ENCODE measurements at regions not wholly inside any gene's neighbourhood (a gene's known extent, or its start where the extent isn't known, plus 50 kb on each side); places are given as distances from the start of the nearest gene placed in this dataset.

GRCh38 chr12:68532887-68533248, 77.8 kb upstream of the RAP1B start (continued):
- TF ChIP-seq EZH2 (IDR thresholded peaks at IDR 0.05): no peak
- TF ChIP-seq SIN3A (IDR thresholded peaks at IDR 0.05; ENCODE audit: low read depth): no peak
- TF ChIP-seq ELF1 (IDR thresholded peaks at IDR 0.05; ENCODE audit: borderline replicate concordance, low read depth): no peak
- no peak for TF ChIP-seq POLR2AphosphoS5 (IDR thresholded peaks at IDR 0.05; ENCODE audit: low read depth, low read length)

- no peaks in the 10 kb centered on the region for H3K4me1 ChIP-seq (ENCODE audit: control insufficient read depth in 1 of 2, insufficient read depth in 2 of 2, low read length in 2 of 2)
- TF ChIP-seq YY1 (IDR thresholded peaks at IDR 0.05; ENCODE audit: extremely low read depth, insufficient replicate concordance, low read depth, low read length) (no peak), FOSL1 (IDR thresholded peaks at IDR 0.05; ENCODE audit: low read depth) (no peak), CTCF (IDR thresholded peaks at IDR 0.05 in 2 of 3, conservative IDR thresholded peaks at IDR 0.05 in 1 of 3; ENCODE audit: borderline replicate concordance in 1 of 3, insufficient read depth in 1 of 3, low read depth in 2 of 3, low read length in 2 of 3) (no peak), EZH2phosphoT487 (IDR thresholded peaks at IDR 0.05; ENCODE audit: borderline replicate concordance) (no peak)
- ChIA-PET CTCF (no interaction called here), POLR2A (no interaction called here), RAD21 (ENCODE audit: low non-redundant PET in 1 of 2, low total read pairs in 2 of 2, uncharacterized antibody in 2 of 2, unreplicated experiment in 2 of 2) (no interaction called here)
- no peak overlapping the region for H3K4me2 ChIP-seq (ENCODE audit: low read length)
- no peaks in the 10 kb centered on the region for H3K27me3 ChIP-seq (ENCODE audit: insufficient read depth, low read length)
- H3K4me3 ChIP-seq (replicated peaks in 1 of 2; ENCODE audit: low read depth in 1 of 2, low read length in 2 of 2): no peak overlapping the region
- H3K9ac ChIP-seq (ENCODE audit: low read length): no peak overlapping the region
- no TSS peak for BruUV-seq (replicated peaks)
- no peak for DNase-seq (ENCODE audit: low read depth, low spot score)
- H3K79me2 ChIP-seq (ENCODE audit: insufficient read depth, low read length): no peaks in the 10 kb centered on the region
- H3K27ac ChIP-seq (ENCODE audit: low read depth, low read length): no peak overlapping the region
- ATAC-seq: no peak
- no peaks in the 10 kb centered on the region for H3K36me3 ChIP-seq (ENCODE audit: control insufficient read depth in 1 of 2, insufficient read depth in 2 of 2, low read length in 2 of 2)
- no peaks in the 10 kb centered on the region for H4K20me1 ChIP-seq (ENCODE audit: insufficient read depth)
- H3K9me2 ChIP-seq (ENCODE audit: insufficient read depth): no peaks in the 10 kb centered on the region
- intact Hi-C loops (cut with micrococcal nuclease): no loop called here
- H3K9me3 ChIP-seq (ENCODE audit: control insufficient read depth in 1 of 2, insufficient read depth in 1 of 2, low read depth in 1 of 2, low read length in 2 of 2): no peaks in the 10 kb centered on the region
- H2AFZ ChIP-seq (ENCODE audit: low read depth, low read length, poor library complexity, severe bottlenecking): no peak overlapping the region
These were observed 76.6 kb upstream of the RAP1B start for GRCh38 chr12:68534108-68534507.
